GM21367 (cell line): ENCODE measurements at regions not wholly inside any gene's neighbourhood (a gene's known extent, or its start where the extent isn't known, plus 50 kb on each side); places are given as distances from the start of the nearest gene placed in this dataset.

Source experiments
- ATAC-seq: cut with Tn5 transposase; IDR thresholded peaks from one replicate; pipeline ENCODE4 v1.9.1; 2021; ENCODE audit not compliant: unreplicated experiment

DNA sequence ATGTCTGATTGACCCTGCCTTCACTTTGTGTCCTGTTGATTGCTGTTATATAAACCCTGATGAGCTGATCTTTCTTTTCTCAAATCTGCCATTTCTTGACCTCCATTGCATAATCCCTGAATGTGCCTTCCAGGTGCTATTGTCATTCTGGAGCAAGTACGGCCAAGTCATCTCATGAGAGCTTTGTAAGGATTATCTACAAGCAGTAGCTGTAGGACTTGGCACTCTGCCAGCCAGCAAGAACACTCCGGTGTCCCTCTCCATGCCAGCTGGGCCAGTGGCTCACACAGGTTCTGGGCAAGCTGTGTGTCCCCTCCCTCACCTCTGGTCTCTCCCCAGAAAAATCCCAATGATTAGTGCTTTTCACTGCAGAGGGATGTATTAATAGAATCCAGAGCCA is 348.1 kb downstream of the FOXO1 start:
- no peak for ATAC-seq

DNA sequence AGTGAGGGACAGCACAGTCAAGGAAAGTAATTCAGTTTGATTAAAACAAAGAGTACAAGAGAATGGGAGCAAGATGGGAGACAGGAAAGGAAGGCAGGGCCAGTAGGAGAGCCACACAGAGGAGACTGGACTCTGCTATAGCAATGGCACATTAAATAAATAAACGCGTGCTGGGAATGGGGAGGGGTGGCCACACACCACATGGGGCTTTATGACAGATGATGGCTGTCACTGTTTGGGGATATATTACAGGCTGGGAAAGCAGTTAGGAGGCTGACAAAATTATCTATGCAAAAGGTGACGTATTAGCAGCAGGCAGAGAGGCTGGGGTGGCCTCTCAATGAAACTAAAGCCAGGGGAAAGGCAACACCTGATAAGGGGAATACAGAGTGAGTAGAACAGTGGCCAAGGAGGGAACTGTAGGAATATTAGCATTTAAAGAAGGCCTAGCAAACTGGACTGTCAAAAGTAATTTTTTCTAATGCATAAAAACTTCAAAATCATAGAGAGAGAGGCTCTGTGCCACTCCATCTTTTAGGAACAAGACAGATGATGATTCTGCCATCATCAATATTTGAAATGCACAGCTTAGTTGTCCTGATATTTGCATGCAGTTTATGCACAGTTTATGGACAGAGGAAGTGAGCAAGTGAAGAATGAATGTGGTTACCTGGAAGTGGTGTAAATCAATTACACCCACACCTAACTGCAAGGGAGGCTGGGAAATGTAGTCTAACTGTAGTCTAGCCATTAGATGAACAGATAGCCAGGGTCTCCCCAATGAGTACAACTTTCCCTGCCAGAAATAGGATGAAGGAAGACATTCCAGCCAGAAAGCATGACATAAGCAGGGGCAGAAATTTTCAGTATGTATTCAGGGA is 346.5 kb downstream of the FOXO1 start:
- ATAC-seq = no peak

DNA sequence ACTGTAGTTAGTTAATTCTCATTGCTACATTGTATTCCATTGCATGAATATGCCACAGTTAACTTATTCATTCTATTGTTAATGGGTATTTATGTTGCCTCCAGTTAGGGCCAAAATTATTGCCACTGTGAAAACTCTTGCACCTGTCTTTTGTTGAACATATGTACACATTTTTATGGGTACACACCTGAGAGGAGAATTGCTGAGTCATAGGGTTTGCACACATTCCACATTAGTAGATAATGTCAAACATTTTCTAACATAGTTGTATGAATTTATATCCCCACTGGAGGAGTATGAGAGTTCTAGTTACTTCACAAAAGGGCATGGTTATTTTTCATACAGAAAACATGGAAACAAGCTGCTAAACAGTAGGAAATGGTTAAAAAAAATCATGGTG is 338.4 kb downstream of the FOXO1 start:
- ATAC-seq = no peak

DNA sequence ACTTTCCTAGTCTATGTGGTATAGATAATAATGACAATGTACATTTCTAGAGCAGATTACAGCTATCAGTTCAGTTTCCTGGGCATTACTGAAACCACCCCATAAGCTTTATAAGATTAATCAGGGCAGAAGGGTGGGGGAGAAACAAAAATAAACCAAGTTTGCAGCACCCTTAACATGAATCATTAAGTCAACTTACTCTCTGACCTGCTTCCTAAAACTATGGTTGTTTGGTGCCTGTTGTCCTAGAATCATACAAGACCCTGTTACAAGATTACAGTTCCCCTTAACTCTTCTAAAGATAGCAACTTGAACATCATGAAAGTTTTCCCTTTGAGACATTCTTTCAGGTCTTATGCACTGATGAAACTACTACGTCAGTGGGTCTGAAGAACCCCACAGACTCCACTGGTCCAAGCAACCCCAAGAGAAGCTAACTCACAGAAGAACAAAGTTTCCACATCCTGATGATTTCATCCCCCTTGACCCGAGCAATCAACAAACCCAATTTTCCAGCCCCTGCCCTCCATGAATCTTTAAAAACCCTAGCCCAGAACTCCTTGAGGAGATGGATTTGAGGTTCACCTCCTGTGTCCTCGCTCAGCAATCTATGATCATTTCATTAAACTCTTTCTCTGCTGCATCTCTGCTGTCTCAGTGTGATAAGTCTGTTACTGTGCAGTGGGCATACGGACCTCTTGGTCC is 336.5 kb downstream of the FOXO1 start:
- no peak for ATAC-seq

DNA sequence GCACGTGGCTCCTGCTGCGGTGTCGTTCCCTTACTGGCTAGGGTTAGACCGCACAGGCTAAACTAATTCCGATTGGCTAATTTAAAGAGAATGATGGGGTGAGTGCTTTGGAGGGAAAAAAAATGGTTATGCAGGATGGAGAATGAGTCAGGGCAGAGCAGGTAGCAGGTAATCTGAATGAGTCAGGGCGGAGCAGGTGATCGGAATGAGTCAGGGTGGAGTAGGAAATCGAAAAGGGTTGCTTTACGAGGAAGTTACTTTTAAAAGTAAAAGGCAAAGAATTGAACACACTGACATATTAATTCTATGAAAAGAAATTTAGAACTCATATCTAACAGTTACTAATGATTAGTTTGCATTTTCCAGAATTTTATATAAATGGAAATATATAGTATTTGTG is 335.5 kb downstream of the FOXO1 start:
- ATAC-seq = no peak

DNA sequence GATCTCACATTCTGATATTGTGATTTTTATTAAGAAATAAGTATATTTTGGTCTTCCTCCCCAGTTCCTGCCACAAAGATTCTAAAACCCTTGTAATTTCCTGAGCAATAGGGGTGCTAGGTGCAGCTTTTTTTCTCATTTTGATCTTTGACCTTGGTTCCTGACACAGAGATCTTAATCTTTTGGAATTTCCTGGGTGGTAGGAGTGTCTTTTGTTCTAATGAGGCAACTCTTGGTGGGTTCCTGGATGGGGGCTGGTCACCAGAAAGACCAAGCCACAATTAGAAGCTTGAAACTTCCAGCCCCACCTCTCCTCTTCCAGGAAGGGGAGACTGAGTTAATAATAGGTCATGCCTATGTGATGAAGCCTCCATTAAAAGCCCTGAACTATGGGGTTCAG is 334.6 kb downstream of the FOXO1 start:
- ATAC-seq = no peak

DNA sequence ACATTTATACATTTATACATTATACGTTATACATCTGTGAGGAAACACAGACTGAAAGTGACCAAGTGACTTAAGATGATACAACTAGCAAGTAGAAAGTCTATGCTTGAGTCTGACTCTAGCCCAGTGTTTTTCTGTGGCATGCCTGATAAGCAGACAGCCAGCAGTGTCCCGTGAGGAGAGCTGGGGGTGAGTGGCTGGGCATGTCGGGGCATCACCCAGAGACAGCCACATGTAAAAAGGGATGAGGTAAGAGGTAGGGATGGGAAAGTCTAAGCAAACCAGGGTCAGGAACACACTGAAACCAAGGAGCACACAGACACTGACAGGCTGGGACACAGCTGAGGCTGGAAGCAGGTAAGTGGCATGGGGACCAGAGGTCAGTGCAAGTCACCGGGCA is 333.2 kb downstream of the FOXO1 start:
- ATAC-seq = no peak

DNA sequence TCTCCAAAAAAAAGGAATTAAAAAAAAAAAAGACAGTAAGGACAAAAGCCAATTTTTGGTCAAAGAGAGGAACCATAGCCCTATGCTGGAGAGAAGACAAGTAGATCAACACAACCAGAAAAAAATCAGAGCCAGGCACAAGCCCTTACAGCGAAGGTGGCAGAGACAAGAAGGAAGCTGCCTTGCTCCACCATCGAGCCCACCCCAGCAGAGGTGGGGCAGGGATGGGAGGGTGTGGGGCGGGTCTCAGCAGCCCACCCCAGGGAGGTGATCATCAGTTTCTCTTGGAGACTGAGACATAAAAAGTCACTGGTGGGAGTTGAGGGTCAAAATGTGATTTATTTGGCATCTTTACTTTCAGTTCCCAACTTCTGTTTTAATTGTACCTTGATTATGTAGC is 332.4 kb downstream of the FOXO1 start:
- no peak for ATAC-seq

DNA sequence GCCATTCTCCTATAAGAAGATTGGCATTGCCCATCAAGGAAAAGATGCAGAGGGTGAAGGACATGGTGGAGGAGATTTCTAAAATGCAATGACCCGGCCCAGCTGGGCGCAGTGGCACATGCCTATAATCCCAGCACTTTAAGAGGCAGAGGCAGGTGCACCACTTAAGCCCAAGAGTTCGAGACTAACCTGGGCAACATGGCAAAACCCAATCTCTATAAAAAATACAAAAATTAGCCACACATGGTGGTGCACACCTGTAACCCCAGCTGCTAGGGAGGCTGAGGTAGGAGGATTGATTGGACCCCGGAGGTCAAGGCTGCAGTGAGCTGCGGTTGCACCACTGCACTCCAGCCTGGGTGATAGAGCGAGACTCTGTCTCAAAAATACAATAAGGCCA is 331.8 kb downstream of the FOXO1 start:
- no peak for ATAC-seq

DNA sequence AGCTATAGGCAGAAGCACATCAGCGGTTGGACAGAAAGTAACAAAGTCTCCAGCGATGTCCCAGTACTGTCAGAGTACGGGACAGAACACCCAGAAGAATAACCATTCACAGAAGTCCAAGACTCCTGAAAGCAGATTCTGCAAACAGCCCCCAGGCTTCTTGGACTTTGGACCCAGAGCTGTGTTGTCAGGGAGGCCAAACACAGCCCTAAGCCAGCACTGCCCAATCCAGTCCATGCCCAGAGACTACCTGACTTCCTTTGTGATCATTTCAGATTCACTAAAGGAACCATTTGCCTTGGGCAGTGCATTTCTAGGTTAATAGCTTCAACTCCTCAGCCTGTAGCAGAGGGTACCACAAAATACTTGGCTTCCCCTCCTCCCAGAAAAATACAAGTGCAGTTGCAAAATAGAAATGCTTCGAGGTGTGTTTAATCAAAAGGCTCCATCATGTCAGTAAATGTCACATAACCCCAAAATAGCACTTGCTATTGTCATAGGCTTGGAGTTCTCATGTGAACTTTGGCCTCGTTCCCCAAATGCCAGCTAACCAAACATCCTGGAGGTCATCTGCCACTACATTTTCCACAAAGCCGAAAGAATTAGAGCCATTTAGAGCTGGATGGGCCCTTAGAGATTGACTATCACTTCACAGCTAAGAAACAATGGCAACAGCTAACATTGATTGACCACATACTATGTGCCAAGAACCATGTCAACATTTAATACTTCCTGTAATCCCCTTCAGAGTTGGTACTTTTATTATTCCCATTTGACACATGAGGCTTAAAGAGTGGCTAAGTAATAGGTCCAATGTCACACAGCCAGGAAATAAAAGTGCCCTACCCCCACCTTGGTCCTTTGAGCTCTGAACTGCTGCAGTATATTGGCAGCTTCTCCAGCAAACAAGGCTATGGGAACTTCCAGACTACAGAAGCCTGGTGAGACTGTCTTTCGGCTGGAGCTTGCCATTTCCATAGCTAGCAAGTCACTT is 329.9 kb downstream of the FOXO1 start:
- ATAC-seq = no peak

DNA sequence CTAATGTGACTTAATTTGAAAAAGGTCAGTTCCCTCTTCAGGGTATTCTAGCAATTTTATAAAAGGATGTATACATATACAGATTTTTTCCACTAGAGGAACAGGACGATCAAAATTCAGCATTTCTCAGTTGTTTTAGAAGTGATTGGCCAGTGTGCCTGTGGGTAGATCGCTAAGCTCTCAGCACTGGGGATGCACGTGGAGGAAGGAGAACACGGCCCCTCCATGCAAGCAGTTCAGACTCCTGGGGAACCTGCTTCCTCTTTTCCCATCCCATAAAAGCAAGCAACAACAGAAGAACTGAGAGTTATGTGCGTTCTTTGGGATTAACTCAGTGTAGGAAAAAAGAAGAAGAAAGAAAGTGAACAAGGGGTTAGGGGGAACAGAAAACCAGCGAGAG is 328.8 kb downstream of the FOXO1 start:
- no peak for ATAC-seq

DNA sequence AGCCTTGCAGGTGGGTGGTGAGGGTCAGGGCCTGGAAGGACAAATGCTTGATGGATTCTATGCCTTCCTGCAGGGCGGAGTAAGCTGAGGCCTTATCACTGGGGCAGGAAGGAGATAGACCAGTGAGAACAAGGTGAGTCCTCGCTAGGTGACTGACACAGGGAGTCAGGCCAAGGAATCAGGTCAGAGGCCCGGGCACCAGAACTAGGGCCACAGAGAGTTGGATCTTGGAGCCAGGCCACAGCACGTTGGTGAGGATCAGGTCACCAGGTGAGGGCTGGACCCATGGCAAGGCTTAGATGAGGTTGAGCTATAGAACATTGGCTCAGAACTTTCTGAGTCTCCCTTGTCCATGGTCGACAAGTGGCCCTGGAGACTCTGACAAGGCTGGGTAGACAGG is 328.2 kb downstream of the FOXO1 start:
- ATAC-seq = no peak

DNA sequence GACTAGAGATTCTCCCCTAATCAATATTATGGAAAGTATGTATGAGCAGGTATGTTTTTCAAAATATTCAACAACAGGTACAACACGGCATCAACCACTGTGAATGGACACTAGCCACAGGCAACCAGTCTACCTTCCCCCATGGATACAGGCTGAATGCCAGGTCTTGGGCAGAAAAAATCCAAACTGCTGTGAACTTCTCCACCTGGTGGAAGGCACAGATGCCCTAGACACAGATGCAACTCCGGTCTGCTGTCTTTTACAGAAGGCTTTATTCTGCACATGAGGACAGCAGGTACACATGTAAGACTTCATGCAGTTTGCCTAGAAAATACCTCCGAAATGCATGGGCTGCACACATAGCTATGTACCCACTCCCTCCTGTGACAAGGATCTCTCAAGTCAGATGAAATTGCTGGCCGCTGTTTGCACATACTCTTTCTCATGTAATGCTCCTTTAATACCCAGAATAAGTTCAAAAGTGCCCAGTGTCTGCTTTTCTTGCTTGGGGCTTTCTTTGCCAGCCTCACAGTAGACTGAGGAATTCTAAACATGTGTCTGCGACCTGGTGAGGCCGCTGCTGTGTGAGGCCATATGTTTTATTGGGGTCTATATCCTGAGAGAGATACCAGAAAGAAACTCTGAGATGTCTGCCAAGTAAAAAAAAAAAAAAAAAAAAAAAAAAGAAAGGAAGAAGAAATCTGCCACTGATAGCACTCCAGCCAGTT is 325.9 kb downstream of the FOXO1 start:
- ATAC-seq = no peak

DNA sequence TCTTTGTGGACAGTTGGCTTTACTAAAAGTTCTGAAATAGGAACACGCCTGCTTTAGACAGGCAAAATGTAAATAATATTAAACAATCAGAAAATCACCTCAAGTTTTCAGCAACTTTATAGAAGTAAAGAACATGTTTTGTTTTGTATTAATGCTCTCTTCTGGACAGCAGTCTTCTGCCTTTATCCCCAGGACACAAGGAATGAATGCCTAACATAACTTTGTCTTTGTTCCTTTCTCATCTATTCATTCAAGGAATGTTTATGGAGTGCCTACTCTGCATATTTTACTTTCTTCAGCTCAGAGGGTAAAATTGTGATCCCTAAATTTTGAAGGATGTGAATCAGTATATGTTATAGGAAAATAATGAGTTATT is 325.4 kb downstream of the FOXO1 start:
- no peak for ATAC-seq

DNA sequence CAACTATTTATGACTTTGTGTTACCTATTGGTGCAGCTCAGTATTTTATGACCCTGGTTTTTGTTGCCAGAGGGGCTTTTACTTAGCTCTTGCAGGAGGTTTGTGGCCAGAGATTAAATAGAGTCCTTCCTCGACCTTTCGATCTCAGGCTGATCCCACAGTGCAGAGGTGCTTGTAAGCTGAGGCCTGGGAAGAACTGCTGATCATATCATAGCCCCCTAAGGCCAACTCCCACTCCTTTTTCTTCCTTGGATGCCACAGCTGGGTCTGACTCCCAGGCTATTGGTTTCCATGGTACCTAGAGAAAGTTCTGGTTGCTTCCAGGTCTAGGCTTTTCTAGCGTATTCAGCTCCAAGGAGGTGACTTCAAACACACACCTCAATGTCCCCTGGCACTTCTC is 324.9 kb downstream of the FOXO1 start:
- no peak for ATAC-seq

DNA sequence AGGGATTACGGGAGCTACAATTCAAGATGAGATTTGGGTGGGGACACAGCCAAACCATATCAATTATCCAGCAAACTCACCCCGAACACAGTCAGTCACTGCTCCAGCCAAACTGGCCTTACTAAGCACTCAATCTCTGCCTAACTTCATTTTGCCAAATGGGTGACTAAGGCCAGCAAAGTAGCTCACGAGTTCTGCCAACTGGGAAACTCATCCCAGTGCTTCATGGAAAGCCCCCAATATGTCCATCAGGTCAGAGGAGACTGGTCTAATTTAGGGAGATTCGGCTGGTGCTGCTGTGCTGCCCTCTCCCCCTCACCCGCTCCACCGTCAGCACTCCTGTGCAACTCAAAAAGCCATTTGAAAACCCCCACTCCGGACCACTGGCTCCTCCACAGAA is 324.0 kb downstream of the FOXO1 start:
- ATAC-seq = no peak

DNA sequence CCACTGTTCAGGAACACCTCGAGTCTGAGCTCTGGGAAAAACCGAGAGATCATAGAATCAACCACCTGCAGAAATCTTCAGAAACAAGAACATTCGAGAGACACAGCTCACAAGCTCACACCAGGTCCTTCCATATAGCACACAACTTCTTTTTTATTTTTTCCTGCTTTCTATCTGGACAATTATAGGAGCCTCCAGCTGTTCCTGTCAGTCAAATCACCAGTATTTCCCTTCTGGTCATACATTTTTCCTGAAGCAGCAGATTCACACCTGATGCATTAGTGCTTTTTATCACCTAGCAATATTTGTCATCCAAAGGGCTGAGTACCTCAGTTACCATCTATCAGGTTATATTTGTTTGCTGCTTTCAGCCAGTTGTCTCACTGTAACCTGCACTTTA is 323.5 kb downstream of the FOXO1 start:
- no peak for ATAC-seq

DNA sequence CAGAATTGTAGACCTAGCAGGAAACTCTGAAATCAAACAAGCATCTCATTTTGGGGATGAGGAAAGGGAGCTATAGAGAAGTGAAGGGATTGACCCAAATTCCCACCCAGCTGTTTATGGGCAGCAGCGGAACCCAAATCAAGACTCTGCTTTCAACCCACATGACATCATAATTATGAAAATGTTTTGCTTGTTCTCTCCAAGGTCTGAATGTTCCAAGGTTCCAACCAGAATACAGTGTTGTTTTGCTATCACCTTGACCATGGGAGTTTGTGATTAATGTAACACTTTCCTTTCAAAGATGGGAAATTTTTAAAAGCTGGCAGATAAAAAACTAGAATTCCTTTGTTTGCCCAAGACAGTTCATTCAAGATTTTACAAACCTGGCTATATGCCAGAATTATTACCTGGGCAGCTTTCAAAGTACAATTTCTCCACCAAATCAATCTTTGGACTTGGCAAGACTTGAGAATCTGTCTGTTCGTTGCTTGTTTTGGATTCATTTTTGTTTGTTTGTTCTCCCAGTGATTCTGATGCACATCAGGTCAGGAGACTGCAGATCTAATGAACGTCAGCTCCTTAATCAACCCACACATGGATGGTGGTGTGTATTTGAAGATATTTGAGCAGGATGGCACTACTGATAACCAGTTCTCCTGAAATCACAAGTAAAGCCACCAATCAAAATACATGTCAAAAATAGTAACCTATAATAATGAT is 322.7 kb downstream of the FOXO1 start:
- no peak for ATAC-seq

DNA sequence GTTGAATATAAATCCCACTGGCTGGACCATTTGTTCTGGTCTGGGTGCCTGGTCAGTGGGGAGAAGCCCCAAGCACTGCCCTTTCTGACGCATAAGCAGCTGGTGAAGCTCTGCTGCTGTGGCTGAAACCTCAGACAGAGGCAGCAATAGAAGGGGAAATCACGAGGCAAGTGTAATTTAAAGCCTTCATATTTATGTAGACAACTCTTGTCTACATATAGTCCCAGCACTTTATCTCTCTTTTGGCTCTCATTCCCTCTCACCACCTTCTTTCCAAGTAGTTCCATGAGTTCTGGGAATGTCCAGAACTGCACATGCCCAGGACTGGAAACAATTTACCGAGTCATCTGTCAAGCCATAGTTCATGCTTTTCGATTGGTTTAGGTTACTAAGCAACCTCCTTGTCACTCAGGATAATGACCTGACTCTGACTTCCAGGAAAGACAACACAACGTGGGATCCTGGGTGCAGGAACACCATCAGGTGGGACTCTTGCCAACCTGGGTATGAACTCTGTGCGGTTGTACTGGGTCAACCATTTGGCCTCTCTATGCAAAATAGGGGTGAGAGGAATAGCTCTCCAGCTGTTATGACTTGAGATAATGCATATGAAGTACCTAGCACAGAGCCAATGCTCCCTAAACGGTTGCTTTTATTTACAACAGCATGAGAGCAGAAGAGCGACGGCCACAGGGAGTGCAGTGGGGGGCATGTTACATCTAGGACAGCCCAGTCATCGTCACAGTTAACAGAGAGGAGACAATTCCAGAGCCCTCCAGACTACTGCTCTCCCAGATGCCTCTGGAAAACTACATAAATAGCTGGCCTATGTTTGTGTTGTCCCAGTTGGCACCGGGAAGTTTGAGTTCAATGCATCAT is 321.9 kb downstream of the FOXO1 start:
- no peak for ATAC-seq
